Peyer's patch (tissue), 4 donors: ENCODE measurements at regions not wholly inside any gene's neighbourhood (a gene's known extent, or its start where the extent isn't known, plus 50 kb on each side); places are given as distances from the start of the nearest gene placed in this dataset.

ENCODE experiments used
- DNase-seq, 3 donors: peaks; one replicate each; pipeline ENCODE4 v3.0.0-alpha.2; 2017 to 2019
- H3K27ac ChIP-seq, 4 donors: fragments of 200-600 bp; sonication (generic); one replicate each; pipeline ENCODE4 v1.5.1; 2016 to 2019
- H3K27me3 ChIP-seq, 2 donors: fragments of 200-600 bp; sonication (generic); one replicate each; pipeline ENCODE4 v1.5.1; 2019
- H3K36me3 ChIP-seq, 3 donors: fragments of 200-600 bp; sonication (generic); one replicate each; pipeline ENCODE4 v1.5.1; 2016 to 2019
- H3K4me1 ChIP-seq, 4 donors: fragments of 200-600 bp; sonication (generic); one replicate each; pipeline ENCODE4 v1.5.1; 2016 to 2019
- H3K4me3 ChIP-seq, 4 donors: fragments of 200-600 bp; sonication (generic); 1 replicate in 3 of 4; 2 replicates in 1 of 4; pipeline ENCODE4 v1.5.1; 2016 to 2019; ENCODE audit warnings: mild to moderate bottlenecking in 1 of 4
- H3K9me3 ChIP-seq, 4 donors: fragments of 200-600 bp; sonication (generic); one replicate each; pipeline ENCODE4 v1.5.1; 2016 to 2019; ENCODE audit warnings: mild to moderate bottlenecking in 1 of 4
- POLR2A ChIP-seq, 2 donors: fragments of 450-650 bp; IDR thresholded peaks; one replicate each; pipeline ENCODE4 v1.5.1; 2017; ENCODE audit warnings: antibody characterized with exemption in 2 of 2, mild to moderate bottlenecking in 2 of 2, moderate library complexity in 2 of 2
- TF ChIP-seq, protein P1 (sequence below), 6 experiments: fragments of 450-650 bp in 4 of 6; fragments of 200-600 bp in 2 of 6; sonication (generic) in 1 of 6; IDR thresholded peaks; one replicate each; pipeline ENCODE4 v1.5.1; 2017 to 2019; ENCODE audit warnings: antibody characterized with exemption in 6 of 6, mild to moderate bottlenecking in 3 of 6, moderate library complexity in 1 of 6

DNA sequence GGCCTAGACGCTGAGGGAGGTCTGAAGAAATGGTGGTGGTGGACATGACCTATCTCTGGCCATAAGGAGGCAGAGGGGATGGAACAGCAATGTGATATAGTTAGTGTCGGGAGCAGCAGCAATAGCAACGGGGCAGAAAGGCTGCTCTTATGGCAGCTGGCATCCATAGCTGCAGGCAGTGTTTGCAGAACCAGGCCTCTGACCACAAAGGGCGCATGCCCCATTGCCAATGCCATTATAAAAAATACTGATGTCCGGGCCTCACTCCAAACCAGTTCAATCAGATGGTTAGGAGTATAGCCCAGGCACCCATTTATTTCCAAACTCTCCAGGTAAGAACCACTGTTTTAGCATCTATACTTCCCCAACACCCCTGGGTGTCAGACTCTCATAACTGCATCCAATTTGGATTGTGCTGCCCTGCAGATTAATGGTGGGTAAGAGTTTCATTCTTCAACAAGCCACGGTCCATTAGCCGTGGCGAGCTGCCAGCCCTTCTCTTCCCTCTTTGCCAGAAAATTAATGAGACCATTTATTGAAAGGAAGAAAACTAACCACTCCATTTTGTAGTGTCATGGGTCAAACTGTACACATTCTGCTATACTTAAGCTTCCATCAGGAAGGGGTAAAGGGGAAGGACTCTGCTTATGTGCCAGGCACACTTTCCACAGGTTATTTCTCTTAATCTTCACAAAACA lies 72.8 kb upstream of the SPON1 start:
- DNase-seq: no peak
- no peak overlapping the region for H3K4me3 ChIP-seq
- no peak overlapping the region for H3K27ac ChIP-seq
- H3K27me3 ChIP-seq: no peaks in the 10 kb centered on the region
- H3K4me1 ChIP-seq: peaks cover 0 to 1% (median 0%) of the 10 kb centered on the region in 4 donors
- TF ChIP-seq, protein P1, sequence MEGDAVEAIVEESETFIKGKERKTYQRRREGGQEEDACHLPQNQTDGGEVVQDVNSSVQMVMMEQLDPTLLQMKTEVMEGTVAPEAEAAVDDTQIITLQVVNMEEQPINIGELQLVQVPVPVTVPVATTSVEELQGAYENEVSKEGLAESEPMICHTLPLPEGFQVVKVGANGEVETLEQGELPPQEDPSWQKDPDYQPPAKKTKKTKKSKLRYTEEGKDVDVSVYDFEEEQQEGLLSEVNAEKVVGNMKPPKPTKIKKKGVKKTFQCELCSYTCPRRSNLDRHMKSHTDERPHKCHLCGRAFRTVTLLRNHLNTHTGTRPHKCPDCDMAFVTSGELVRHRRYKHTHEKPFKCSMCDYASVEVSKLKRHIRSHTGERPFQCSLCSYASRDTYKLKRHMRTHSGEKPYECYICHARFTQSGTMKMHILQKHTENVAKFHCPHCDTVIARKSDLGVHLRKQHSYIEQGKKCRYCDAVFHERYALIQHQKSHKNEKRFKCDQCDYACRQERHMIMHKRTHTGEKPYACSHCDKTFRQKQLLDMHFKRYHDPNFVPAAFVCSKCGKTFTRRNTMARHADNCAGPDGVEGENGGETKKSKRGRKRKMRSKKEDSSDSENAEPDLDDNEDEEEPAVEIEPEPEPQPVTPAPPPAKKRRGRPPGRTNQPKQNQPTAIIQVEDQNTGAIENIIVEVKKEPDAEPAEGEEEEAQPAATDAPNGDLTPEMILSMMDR (IDR thresholded peaks at IDR 0.05): no peak
- TF ChIP-seq POLR2A (IDR thresholded peaks at IDR 0.05): no peak
- H3K9me3 ChIP-seq: no peaks in the 10 kb centered on the region
- H3K36me3 ChIP-seq: no peaks in the 10 kb centered on the region

DNA sequence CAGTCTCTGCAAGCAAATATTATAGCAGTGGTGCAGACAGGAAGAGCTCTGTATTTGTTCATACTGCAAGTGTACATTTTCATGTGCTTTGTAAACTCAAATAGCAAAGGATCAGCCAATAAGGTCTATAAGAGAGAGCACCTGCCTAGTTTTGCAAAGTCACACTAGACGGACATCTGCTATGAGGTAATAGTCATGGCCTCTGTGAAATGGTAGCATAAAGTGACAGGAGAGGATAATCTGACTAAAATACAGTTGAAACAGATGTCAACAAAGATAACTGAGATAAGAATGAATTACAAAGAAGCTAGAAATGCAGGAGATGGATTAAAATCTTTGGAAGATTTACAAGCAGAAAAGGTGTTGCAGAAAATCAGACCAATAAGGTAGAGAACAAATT lies 70.6 kb upstream of the SPON1 start:
- Histone ChIP-seq H3K27ac (no peak overlapping the region), H3K4me1 (no peaks in the 10 kb centered on the region), H3K27me3 (no peaks in the 10 kb centered on the region), H3K4me3 (no peak overlapping the region), H3K9me3 (no peaks in the 10 kb centered on the region), H3K36me3 (no peaks in the 10 kb centered on the region)
- TF ChIP-seq, protein P1 (IDR thresholded peaks at IDR 0.05): no peak
- no peak for TF ChIP-seq POLR2A (IDR thresholded peaks at IDR 0.05)
- no peak for DNase-seq

DNA sequence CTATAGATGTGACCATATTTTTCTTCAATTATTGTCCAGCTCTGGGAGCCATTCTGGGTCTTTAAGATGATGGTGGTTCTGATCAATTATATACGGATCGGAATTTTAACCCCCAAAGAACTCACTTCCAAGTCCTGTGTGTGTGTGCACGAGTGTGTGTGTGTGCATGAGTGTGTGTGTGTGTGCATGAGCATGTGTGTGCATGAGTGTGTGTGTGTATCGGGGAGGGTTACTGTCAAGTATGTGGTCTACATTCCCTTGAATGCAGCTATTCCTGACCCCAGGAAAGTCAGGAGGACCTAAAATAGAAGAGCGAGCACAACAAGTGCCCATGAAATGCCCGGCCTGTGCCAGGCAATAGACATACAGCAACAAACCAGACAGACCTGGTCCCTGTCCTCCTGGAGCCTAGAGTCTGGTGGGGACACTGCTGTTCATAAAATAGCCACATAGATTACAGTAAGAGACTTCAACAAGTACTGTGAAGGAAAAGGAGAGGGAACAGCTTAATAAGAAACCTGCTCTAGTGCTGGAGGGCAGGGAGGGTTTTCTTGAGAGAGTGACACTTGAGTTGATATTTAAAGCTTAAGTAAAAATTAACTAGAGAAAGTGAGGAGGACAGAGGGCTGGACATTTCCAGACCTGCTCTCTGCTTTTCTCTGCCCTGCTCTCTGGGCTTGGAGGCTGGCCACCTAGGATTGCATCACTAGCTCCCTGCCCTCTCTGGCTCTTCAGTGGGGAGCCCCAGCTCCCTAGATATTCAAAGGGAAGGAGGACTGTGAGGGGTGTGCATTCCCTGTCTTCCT lies 66.1 kb upstream of the SPON1 start:
- no peak for DNase-seq
- TF ChIP-seq, protein P1 (IDR thresholded peaks at IDR 0.05): no peak
- TF ChIP-seq POLR2A (IDR thresholded peaks at IDR 0.05): no peak
- no peaks in the 10 kb centered on the region for H3K27me3 ChIP-seq
- no peaks in the 10 kb centered on the region for H3K9me3 ChIP-seq
- H3K4me3 ChIP-seq: no peak overlapping the region
- no peaks in the 10 kb centered on the region for H3K4me1 ChIP-seq
- H3K36me3 ChIP-seq: no peaks in the 10 kb centered on the region
- H3K27ac ChIP-seq: no peak overlapping the region

DNA sequence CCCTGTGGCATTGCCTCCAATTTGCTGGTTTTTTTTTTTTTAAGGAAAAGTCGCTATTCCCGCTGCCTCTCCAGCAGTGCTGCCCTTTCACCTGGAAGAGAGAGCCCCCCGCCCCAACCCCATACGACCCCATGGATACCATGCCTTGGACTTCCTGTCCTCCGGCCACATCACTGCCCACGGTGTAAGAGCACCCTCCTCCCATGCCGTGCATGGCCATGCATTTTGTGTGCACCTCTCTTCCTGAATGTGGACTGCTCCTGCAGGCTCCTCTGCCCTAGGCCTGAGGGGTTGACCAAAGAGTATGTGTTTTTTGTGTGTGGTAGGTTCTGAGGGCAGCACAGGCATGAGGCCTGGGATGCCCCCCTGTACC lies 65.6 kb upstream of the SPON1 start:
- H3K4me1 ChIP-seq: no peaks in the 10 kb centered on the region
- H3K27ac ChIP-seq: no peak overlapping the region
- H3K36me3 ChIP-seq: no peaks in the 10 kb centered on the region
- TF ChIP-seq, protein P1 (IDR thresholded peaks at IDR 0.05): no peak
- TF ChIP-seq POLR2A (IDR thresholded peaks at IDR 0.05): no peak
- H3K27me3 ChIP-seq: no peaks in the 10 kb centered on the region
- no peaks in the 10 kb centered on the region for H3K9me3 ChIP-seq
- no peak for DNase-seq
- no peak overlapping the region for H3K4me3 ChIP-seq

DNA sequence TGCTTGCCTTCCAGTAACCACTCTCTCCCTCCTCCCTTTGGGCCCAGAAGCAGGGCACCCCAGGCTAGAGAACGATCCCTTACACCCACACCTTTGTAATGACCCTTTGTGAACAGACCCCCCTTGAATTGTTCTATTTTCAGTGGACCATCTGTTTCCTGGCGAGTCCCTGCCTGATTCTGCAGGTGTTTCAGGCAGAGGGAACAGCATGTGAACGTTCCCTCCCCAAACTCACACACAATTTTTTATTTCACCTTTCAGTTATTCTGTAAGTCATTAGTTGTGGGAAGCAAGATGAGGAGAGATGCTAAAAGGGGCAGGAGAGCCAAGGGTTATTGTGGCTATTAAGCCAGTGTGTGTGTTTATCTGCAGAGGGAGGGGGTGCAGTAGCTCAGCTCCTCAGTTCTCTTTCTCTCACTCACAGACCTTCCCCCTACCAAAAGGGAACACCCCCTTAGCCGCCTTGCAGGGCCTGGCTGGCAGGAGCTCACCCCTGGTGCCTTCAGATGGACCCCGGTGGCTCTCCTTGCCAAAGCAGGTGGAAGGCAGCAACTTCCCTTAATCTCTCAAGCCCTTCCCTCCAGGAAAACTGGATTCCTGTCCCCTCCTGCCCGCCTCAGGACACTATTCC lies 64.8 kb upstream of the SPON1 start:
- Histone ChIP-seq H3K27me3 (no peaks in the 10 kb centered on the region), H3K27ac (no peak overlapping the region), H3K9me3 (no peaks in the 10 kb centered on the region), H3K4me1 (no peaks in the 10 kb centered on the region), H3K4me3 (no peak overlapping the region), H3K36me3 (no peaks in the 10 kb centered on the region)
- TF ChIP-seq, protein P1 (IDR thresholded peaks at IDR 0.05): no peak
- TF ChIP-seq POLR2A (IDR thresholded peaks at IDR 0.05): no peak
- DNase-seq: no peak
